H1 (cell line): ENCODE measurements at regions not wholly inside any gene's neighbourhood (a gene's known extent, or its start where the extent isn't known, plus 50 kb on each side); places are given as distances from the start of the nearest gene placed in this dataset.

ENCODE experiments used
- CTCF ChIA-PET: fragments of 300-600 bp; sonication (Branson Sonifier 250); formaldehyde crosslinking; loops from one replicate; lab custom pipeline; 2021; ENCODE audit not compliant: partially characterized antibody; lab: Charles Lee
- POLR2A ChIA-PET: fragments of 300-600 bp; sonication (Branson Sonifier 250); formaldehyde crosslinking; loops from one replicate; lab custom pipeline; 2021; ENCODE audit warnings: inconsistent platforms; ENCODE audit not compliant: partially characterized antibody; lab: Charles Lee
- DNase-seq, 2 experiments: peaks; one replicate each; pipeline versions ENCODE4 v3.0.0 to v3.0.0-alpha.2; 2010 to 2022; ENCODE audit warnings: low spot score in 2 of 2, low read depth in 1 of 2, mixed read lengths in 1 of 2
- FAIRE-seq: peaks from 2 replicates; lab custom pipeline; 2011; peaks lifted over from hg19 to GRCh38; lab: Jason Lieb, UNC
- H2AFZ ChIP-seq: 2 replicates; pipeline ENCODE4 v1.8.1; 2012; ENCODE audit warnings: low read length, inconsistent platforms
- H2AK5ac ChIP-seq: 2 replicates; pipeline ENCODE4 v1.6.1; 2013; ENCODE audit warnings: low read depth, low read length
- H2BK120ac ChIP-seq: replicated peaks from 2 replicates; pipeline ENCODE3; 2013; ENCODE audit warnings: low read depth, low read length, inconsistent platforms
- H2BK12ac ChIP-seq: 2 replicates; pipeline ENCODE4 v1.6.1; 2013; ENCODE audit warnings: low read depth, low read length
- H2BK15ac ChIP-seq: 2 replicates; pipeline ENCODE4 v1.6.1; 2013; ENCODE audit warnings: low read length
- H2BK20ac ChIP-seq: 2 replicates; pipeline ENCODE4 v1.6.1; 2013; ENCODE audit warnings: low read length
- H2BK5ac ChIP-seq: 2 replicates; pipeline ENCODE4 v1.6.1; 2013; ENCODE audit warnings: low read depth, low read length
- H3K14ac ChIP-seq: 2 replicates; pipeline ENCODE4 v1.6.1; 2013; ENCODE audit warnings: inconsistent platforms; ENCODE audit not compliant: insufficient read length
- H3K18ac ChIP-seq: 2 replicates; pipeline ENCODE4 v1.6.1; 2013; ENCODE audit warnings: low read length; ENCODE audit errors: extremely low read depth
- H3K23ac ChIP-seq: 2 replicates; pipeline ENCODE4 v1.6.1; 2013; ENCODE audit warnings: inconsistent platforms; ENCODE audit not compliant: insufficient read length
- H3K23me2 ChIP-seq: 2 replicates; pipeline ENCODE4 v1.6.1; 2013; ENCODE audit warnings: low read depth, low read length
- H3K27ac ChIP-seq: 2 replicates; pipeline ENCODE4 v1.6.1; 2011; ENCODE audit warnings: low read depth, low read length, inconsistent platforms
- H3K27me3 ChIP-seq, 4 experiments: replicated peaks in 1 of 4; 1 replicate in 1 of 4; 2 replicates in 3 of 4; pipeline versions ENCODE4 v1.6.1 to v1.8.1; 2011 to 2013; ENCODE audit warnings: low read length in 3 of 4, mild to moderate bottlenecking in 3 of 4, inconsistent platforms in 2 of 4, mixed read lengths in 2 of 4, moderate library complexity in 1 of 4; ENCODE audit not compliant: control insufficient read depth in 3 of 4, insufficient read depth in 3 of 4; ENCODE audit errors: extremely low read depth in 1 of 4
- H3K36me3 ChIP-seq, 4 experiments: 2 replicates each; pipeline versions ENCODE4 v1.6.1 to v1.8.1; 2011 to 2013; ENCODE audit warnings: mild to moderate bottlenecking in 4 of 4, low read length in 3 of 4, moderate library complexity in 2 of 4, control low read depth in 1 of 4, inconsistent platforms in 1 of 4; ENCODE audit not compliant: insufficient read depth in 4 of 4, control insufficient read depth in 2 of 4
- H3K4ac ChIP-seq: replicated peaks from 2 replicates; pipeline ENCODE3; 2013; ENCODE audit warnings: low read length, low read depth, mixed read lengths, inconsistent platforms; ENCODE audit not compliant: insufficient read length
- H3K4me1 ChIP-seq, 4 experiments: replicated peaks in 1 of 4; 1 replicate in 1 of 4; 2 replicates in 3 of 4; pipeline versions ENCODE4 v1.6.1 to v1.8.1; 2011 to 2013; ENCODE audit warnings: low read length in 3 of 4, inconsistent platforms in 2 of 4, mixed read lengths in 1 of 4; ENCODE audit not compliant: insufficient read depth in 4 of 4, control insufficient read depth in 3 of 4
- H3K4me2 ChIP-seq, 2 experiments: 2 replicates each; pipeline versions ENCODE4 v1.6.1 to v1.8.1; 2011 to 2013; ENCODE audit warnings: low read depth in 2 of 2, low read length in 2 of 2, control low read depth in 1 of 2, inconsistent platforms in 1 of 2, mild to moderate bottlenecking in 1 of 2; ENCODE audit not compliant: insufficient read depth in 1 of 2
- H3K4me3 ChIP-seq, 4 experiments: fragments of 200-600, 300-600 bp in 1 of 4; sonication (generic), shearing (Covaris generic), sonication (Bioruptor Twin) in 1 of 4; 2 replicates each; pipeline versions ENCODE4 v1.5.1 to v1.8.1; 2011 to 2016; ENCODE audit warnings: low read length in 4 of 4, low read depth in 3 of 4, control low read depth in 2 of 4, inconsistent platforms in 2 of 4, mild to moderate bottlenecking in 2 of 4, mixed read lengths in 1 of 4, moderate library complexity in 1 of 4; ENCODE audit not compliant: insufficient read depth in 2 of 4; ENCODE audit errors: extremely low read depth in 1 of 4
- H3K56ac ChIP-seq: replicated peaks from 2 replicates; pipeline ENCODE3; 2013; ENCODE audit warnings: low read depth, mild to moderate bottlenecking, mixed read lengths, low read length, inconsistent platforms; ENCODE audit not compliant: insufficient read length
- H3K79me1 ChIP-seq: 2 replicates; pipeline ENCODE4 v1.6.1; 2013; ENCODE audit warnings: low read depth, low read length, control low read depth
- H3K79me2 ChIP-seq, 2 experiments: 2 replicates each; pipeline versions ENCODE4 v1.6.1 to v1.8.1; 2012 to 2013; ENCODE audit warnings: low read length in 2 of 2, mild to moderate bottlenecking in 2 of 2, inconsistent platforms in 1 of 2; ENCODE audit not compliant: insufficient read depth in 2 of 2, control insufficient read depth in 1 of 2
- H3K9ac ChIP-seq, 4 experiments: replicated peaks in 1 of 4; 1 replicate in 1 of 4; 2 replicates in 3 of 4; pipeline versions ENCODE4 v1.6.1 to v1.8.1; 2011 to 2013; ENCODE audit warnings: low read depth in 3 of 4, low read length in 3 of 4, control low read depth in 2 of 4, mild to moderate bottlenecking in 2 of 4, moderate library complexity in 2 of 4, inconsistent platforms in 1 of 4; ENCODE audit errors: extremely low read depth in 1 of 4
- H3K9me3 ChIP-seq, 2 experiments: 2 replicates each; pipeline versions ENCODE4 v1.6.1 to v1.8.1; 2012 to 2013; ENCODE audit warnings: mild to moderate bottlenecking in 2 of 2, moderate library complexity in 2 of 2, control low read depth in 1 of 2, inconsistent platforms in 1 of 2, low read depth in 1 of 2, low read length in 1 of 2, mixed read lengths in 1 of 2; ENCODE audit not compliant: insufficient read depth in 2 of 2
- H4K20me1 ChIP-seq, 2 experiments: replicated peaks in 1 of 2; 2 replicates each; pipeline versions ENCODE3 to v1.8.1; 2011 to 2013; ENCODE audit warnings: inconsistent platforms in 2 of 2, low read length in 2 of 2, mild to moderate bottlenecking in 1 of 2; ENCODE audit not compliant: insufficient read depth in 2 of 2, control insufficient read depth in 1 of 2
- H4K5ac ChIP-seq: 2 replicates; pipeline ENCODE4 v1.6.1; 2013; ENCODE audit warnings: low read length, low read depth, mixed read lengths, inconsistent platforms; ENCODE audit not compliant: insufficient read length
- H4K8ac ChIP-seq: 2 replicates; pipeline ENCODE4 v1.8.0; 2013; ENCODE audit warnings: mild to moderate bottlenecking, moderate library complexity, low read length, inconsistent platforms; ENCODE audit not compliant: insufficient read depth; ENCODE audit errors: extremely low read depth
- H4K91ac ChIP-seq: replicated peaks from 2 replicates; pipeline ENCODE3; 2013; ENCODE audit warnings: low read length, mixed read lengths, inconsistent platforms; ENCODE audit not compliant: insufficient read length
- CBX8 ChIP-seq: fragments of 300-800, 300-1000 bp; sonication (generic); IDR thresholded peaks from 2 replicates; pipeline ENCODE4 v1.7.1; 2016; ENCODE audit warnings: low read depth, low read length, borderline replicate concordance
- CHD2 ChIP-seq: IDR thresholded peaks from 2 replicates; pipeline ENCODE4 v1.6.1; 2012; ENCODE audit warnings: low read length, improper control_type of control experiment
- KDM1A ChIP-seq: fragments of 200-600, 300-600 bp; sonication (generic); IDR thresholded peaks from 2 replicates; pipeline ENCODE4 v1.7.1; 2016; ENCODE audit warnings: mild to moderate bottlenecking, low read length, borderline replicate concordance
- MAFK ChIP-seq: IDR thresholded peaks from 2 replicates; pipeline ENCODE4 v1.6.1; 2012; ENCODE audit warnings: low read depth, mild to moderate bottlenecking, improper control_type of control experiment, low read length
- NRF1 ChIP-seq: IDR thresholded peaks from 2 replicates; pipeline ENCODE4 v1.6.1; 2011; ENCODE audit warnings: mild to moderate bottlenecking, low read depth, low read length, improper control_type of control experiment
- POLR2A ChIP-seq, 2 experiments: IDR thresholded peaks; 1 replicate in 1 of 2; 2 replicates in 1 of 2; pipeline ENCODE4 v1.6.1; 2011; ENCODE audit warnings: low read depth in 2 of 2, low read length in 2 of 2, mild to moderate bottlenecking in 2 of 2; ENCODE audit errors: control extremely low read depth in 1 of 2
- RAD21 ChIP-seq, 2 experiments: IDR thresholded peaks in 1 of 2; conservative IDR thresholded peaks in 1 of 2; 2 replicates each; pipeline ENCODE4 v1.6.1; 2011; ENCODE audit warnings: low read depth in 2 of 2, low read length in 2 of 2, improper control_type of control experiment in 1 of 2, inconsistent platforms in 1 of 2, mild to moderate bottlenecking in 1 of 2, moderate library complexity in 1 of 2
- RBBP5 ChIP-seq: IDR thresholded peaks from 2 replicates; pipeline ENCODE4 v1.7.1; 2012; ENCODE audit warnings: low read depth, mild to moderate bottlenecking, inconsistent platforms, low read length, moderate library complexity, borderline replicate concordance
- SIN3A ChIP-seq, 2 experiments: IDR thresholded peaks in 1 of 2; conservative IDR thresholded peaks in 1 of 2; 2 replicates each; pipeline ENCODE4 v1.6.1; 2011 to 2012; ENCODE audit warnings: low read length in 2 of 2, improper control_type of control experiment in 1 of 2, low read depth in 1 of 2, mild to moderate bottlenecking in 1 of 2
- SP4 ChIP-seq: IDR thresholded peaks from 2 replicates; pipeline ENCODE4 v1.6.1; 2012; ENCODE audit warnings: low read length, inconsistent platforms
- WGBS, 2 experiments: shearing (Covaris generic) in 1 of 2; methylation state at CpG; one replicate each; pipeline versions ENCODE4 v1.1.6 to v1.1.7; 2013 to 2015; ENCODE audit warnings: low lambda C conversion rate in 2 of 2, mixed read lengths in 2 of 2, inconsistent platforms in 1 of 2, low coverage in 1 of 2, missing lambda C conversion rate in 1 of 2; ENCODE audit not compliant: insufficient replicate concordance in 2 of 2, insufficient coverage in 1 of 2, insufficient read length in 1 of 2; ENCODE audit errors: extremely low coverage in 1 of 2, missing lambda C conversion rate in 1 of 2; 5-methylcytosine and 5-hydroxymethylcytosine counted together

DNA sequence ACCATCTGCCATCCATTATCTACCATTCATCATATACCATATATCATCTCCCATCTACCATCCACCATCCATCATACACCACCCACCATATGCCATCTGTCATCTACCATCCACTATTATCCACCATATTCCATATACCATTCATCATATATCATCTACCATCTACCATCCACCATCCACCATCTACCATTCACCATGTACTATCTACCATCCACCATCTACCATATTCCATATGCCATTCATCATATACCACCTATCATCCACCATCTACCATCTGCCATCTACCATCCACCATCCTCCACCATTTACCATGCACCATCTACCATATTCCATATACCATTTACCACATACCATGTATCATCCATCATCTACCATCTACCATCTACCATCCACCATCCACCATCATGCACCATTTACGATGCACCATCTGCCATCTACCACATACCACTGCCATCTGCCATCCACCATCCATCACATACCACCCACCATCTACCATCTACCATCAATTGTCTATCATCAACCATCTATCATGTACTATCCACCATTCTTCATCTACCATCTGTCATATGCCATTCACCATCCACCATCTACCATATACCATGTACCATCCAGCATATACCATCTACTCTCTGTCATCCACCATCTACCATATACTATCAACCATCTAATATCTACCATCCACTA lies 50.6 kb upstream of the RAB4A start:
- no peaks in the 10 kb centered on the region for H3K79me1 ChIP-seq
- no peak overlapping the region for H2BK120ac ChIP-seq
- no peak overlapping the region for H2BK20ac ChIP-seq
- H3K23ac ChIP-seq, result no peak overlapping the region
- H4K8ac ChIP-seq, result no peak overlapping the region
- FAIRE-seq (no peak), DNase-seq (no peak)
- no peak overlapping the region; a peak in 1 of 7 replicates for H3K9ac ChIP-seq
- no peak overlapping the region for H4K5ac ChIP-seq
- peak overlapping the region; percentile 12; the same call in 1 of the 2 replicates for H2BK5ac ChIP-seq
- ChIA-PET POLR2A (no interaction called here), CTCF (interaction anchor here (0.9 to 1.6 kb wide), 2 partner anchors 20 to 24 kb away, joined by 3 to 4 read pairs; no protein-coding TSS in a partner anchor)
- H3K9me3 ChIP-seq, result no peaks in the 10 kb centered on the region
- no peak overlapping the region for H3K4ac ChIP-seq
- H2AK5ac ChIP-seq, result peak overlapping the region; percentile 60; the same call in 1 of the 2 replicates
- H3K79me2 ChIP-seq, result no peaks in the 10 kb centered on the region
- H3K27me3 ChIP-seq, result no peaks in the 10 kb centered on the region
- no peak overlapping the region for H3K27ac ChIP-seq
- peak overlapping the region; percentile 35; the same call in 1 of the 2 replicates for H2BK12ac ChIP-seq
- no peaks in the 10 kb centered on the region for H3K36me3 ChIP-seq
- peak overlapping the region; percentile 37; the same call in 1 of the 2 replicates for H2BK15ac ChIP-seq
- peak overlapping the region; percentile 42 for H4K91ac ChIP-seq
- H3K4me3 ChIP-seq, result no peak overlapping the region
- H3K23me2 ChIP-seq, result peaks cover 8% of the 10 kb centered on the region
- peaks cover 0 to 2% of the 10 kb centered on the region in 2 experiments for H4K20me1 ChIP-seq
- peaks cover 0 to 6% (median 2%) of the 10 kb centered on the region in 4 experiments; a peak in 4 of 7 replicates for H3K4me1 ChIP-seq
- no peak overlapping the region for H2AFZ ChIP-seq
- 96% methylated on average over 1 of the region's 1 CpG; no CpG with 5 or more reads in 1 of the 2 experiments for WGBS, 2 experiments
- H3K4me2 ChIP-seq, result no peak overlapping the region
- H3K18ac ChIP-seq, result no peak overlapping the region
- H3K56ac ChIP-seq, result no peak overlapping the region
- no peak overlapping the region for H3K14ac ChIP-seq
- no peak for TF ChIP-seq SP4
- no peak for TF ChIP-seq SIN3A (conservative IDR thresholded peaks at IDR 0.05 in 1 of 2, IDR thresholded peaks at IDR 0.05 in 1 of 2; ENCODE audit: low read depth in 1 of 2, low read length in 2 of 2)
- TF ChIP-seq KDM1A, result no peak
- TF ChIP-seq CBX8, result no peak
- TF ChIP-seq MAFK, result no peak
- no peak for TF ChIP-seq NRF1
- no peak for TF ChIP-seq RBBP5
- no peak for TF ChIP-seq RAD21 (IDR thresholded peaks at IDR 0.05 in 1 of 2, conservative IDR thresholded peaks at IDR 0.05 in 1 of 2; ENCODE audit: low read depth in 2 of 2, low read length in 2 of 2)
- no peak for TF ChIP-seq POLR2A (IDR thresholded peaks at IDR 0.05; ENCODE audit: control extremely low read depth in 1 of 2, low read depth in 2 of 2, low read length in 2 of 2)
- TF ChIP-seq CHD2, result no peak
